ENCODE measurements at regions not wholly inside any gene's neighbourhood (a gene's known extent, or its start where the extent isn't known, plus 50 kb on each side); places are given as distances from the start of the nearest gene placed in this dataset.

DNA sequence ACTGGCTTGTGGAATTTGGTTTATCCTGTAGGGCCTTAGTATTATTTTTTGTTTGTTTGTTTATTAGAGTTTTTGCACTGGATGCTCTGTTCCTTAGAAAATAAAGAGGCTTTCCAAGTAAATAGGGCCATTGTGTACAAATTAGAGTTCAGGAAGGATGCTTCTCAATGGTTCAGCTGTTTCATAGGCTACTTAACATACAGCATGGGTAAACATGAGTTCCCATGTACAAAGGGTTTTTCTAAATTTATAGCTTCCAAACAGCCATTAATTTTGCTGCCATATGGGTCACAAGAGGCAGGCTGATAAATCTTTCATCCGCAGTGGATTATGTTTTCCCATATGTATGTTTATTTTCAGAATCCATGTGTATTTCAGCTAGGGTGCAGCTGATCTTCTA, 121.6 kb upstream of the WDR11 start:
- Mint-ChIP-seq H3K4me1 (ENCODE audit: insufficient read depth, unreplicated experiment) (peaks cover 13% of the 10 kb centered on the region), H3K36me3 (ENCODE audit: insufficient read depth, unreplicated experiment) (no peaks in the 10 kb centered on the region), H3K4me3 (ENCODE audit: unreplicated experiment) (no peak overlapping the region), H3K27me3 (ENCODE audit: insufficient read depth, unreplicated experiment) (no peaks in the 10 kb centered on the region), H3K9me3 (ENCODE audit: unreplicated experiment) (no peaks in the 10 kb centered on the region), H3K27ac (ENCODE audit: low read depth, unreplicated experiment) (no peak overlapping the region)
- TF ChIP-seq CTCF (IDR thresholded peaks at IDR 0.05; ENCODE audit: unreplicated experiment): no peak
- POLR2A ChIA-PET: no interaction called here
- CTCF ChIA-PET: interaction anchor here (0.6 kb wide), 1 partner anchor 306 kb away, joined by 3 read pairs; no protein-coding TSS in a partner anchor
- no TSS peak for BruUV-seq (replicated peaks)
- intact Hi-C loops (cut with micrococcal nuclease): no loop called here
- DNase-seq (ENCODE audit: unreplicated experiment): no peak

DNA sequence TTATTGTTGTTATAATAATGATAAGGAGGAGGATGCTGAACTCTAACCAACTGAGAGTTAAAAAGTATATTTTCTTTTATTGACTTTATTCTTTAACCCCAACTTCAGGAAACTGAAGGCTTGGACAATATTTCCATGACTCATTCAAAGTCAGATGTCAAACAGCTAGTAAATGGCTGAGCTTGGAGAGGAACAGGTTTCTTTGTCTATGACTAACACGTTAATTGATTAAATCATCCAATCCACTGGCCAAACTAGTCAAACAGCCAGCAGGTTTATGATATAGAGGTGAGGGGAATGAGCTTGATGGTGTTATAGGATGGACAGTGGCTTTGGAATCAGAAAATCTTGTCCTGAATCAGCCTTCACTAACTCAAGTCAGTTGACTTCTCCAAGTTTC, 119.1 kb upstream of the WDR11 start:
- Mint-ChIP-seq H3K36me3 (ENCODE audit: insufficient read depth, unreplicated experiment) (no peaks in the 10 kb centered on the region), H3K9me3 (ENCODE audit: unreplicated experiment) (no peaks in the 10 kb centered on the region), H3K4me3 (ENCODE audit: unreplicated experiment) (peak overlapping the region; percentile 11), H3K27ac (ENCODE audit: low read depth, unreplicated experiment) (no peak overlapping the region), H3K4me1 (ENCODE audit: insufficient read depth, unreplicated experiment) (peaks cover 13% of the 10 kb centered on the region), H3K27me3 (ENCODE audit: insufficient read depth, unreplicated experiment) (peaks cover 14% of the 10 kb centered on the region)
- POLR2A ChIA-PET: no interaction called here
- intact Hi-C loops (cut with micrococcal nuclease): no loop called here
- no peak for TF ChIP-seq CTCF (IDR thresholded peaks at IDR 0.05; ENCODE audit: unreplicated experiment)
- CTCF ChIA-PET: interaction anchor here (2.5 kb wide), 1 partner anchor 308 kb away, joined by 9 read pairs; no protein-coding TSS in a partner anchor
- DNase-seq (ENCODE audit: unreplicated experiment): peak; percentile 11
- BruUV-seq (replicated peaks): no TSS peak

- Mint-ChIP-seq H3K27ac (ENCODE audit: low read depth, unreplicated experiment) (no peak overlapping the region), H3K27me3 (ENCODE audit: insufficient read depth, unreplicated experiment) (peaks cover 21% of the 10 kb centered on the region), H3K4me3 (ENCODE audit: unreplicated experiment) (peak overlapping the region; percentile 10), H3K36me3 (ENCODE audit: insufficient read depth, unreplicated experiment) (no peaks in the 10 kb centered on the region), H3K9me3 (ENCODE audit: unreplicated experiment) (no peaks in the 10 kb centered on the region), H3K4me1 (ENCODE audit: insufficient read depth, unreplicated experiment) (peaks cover 13% of the 10 kb centered on the region)
- no TSS peak for BruUV-seq (replicated peaks)
- ChIA-PET POLR2A (interaction anchor here (0.5 to 1.1 kb wide), 3 partner anchors 34 to 490 kb away, joined by 3 to 4 read pairs (median 4); no protein-coding TSS in a partner anchor), CTCF (interaction anchor here (0.7 to 2.5 kb wide), 2 partner anchors 309 to 310 kb away, joined by 3 to 9 read pairs; no protein-coding TSS in a partner anchor)
- no peak for DNase-seq (ENCODE audit: unreplicated experiment)
- intact Hi-C loops (cut with micrococcal nuclease): no loop called here
- TF ChIP-seq CTCF (IDR thresholded peaks at IDR 0.05; ENCODE audit: unreplicated experiment): no peak
These were observed 118.4 kb upstream of the WDR11 start for GRCh38 chr10:120732643-120733313.

DNA sequence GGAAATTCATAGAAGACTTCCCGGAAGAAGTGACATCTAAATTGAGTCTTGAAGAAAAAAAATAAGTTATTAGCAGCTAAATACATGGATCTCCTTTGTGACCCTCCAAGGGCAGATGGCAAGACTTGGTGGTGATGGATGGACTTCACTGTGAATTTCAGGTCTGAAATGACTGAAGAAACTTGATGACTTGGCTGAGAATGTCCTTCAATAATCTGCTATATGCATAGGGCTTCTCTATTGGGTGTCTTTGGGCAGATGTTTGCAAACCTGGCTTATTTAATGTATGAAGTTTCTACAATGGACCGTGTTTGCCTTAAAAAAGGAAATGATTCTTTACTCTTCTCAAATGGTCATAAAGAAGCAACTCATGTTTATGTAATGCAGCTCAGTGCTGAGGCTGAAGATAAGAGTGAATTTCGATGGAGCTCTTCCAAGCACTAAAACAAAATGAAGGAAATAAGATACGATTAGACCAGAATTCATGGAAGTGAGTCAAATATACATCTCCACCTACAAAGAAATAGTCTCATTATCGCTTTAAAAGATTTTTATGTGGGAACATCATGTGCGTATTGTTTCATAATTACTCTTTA, 116.6 kb upstream of the WDR11 start:
- TF ChIP-seq CTCF (IDR thresholded peaks at IDR 0.05; ENCODE audit: unreplicated experiment): no peak
- intact Hi-C loops (cut with micrococcal nuclease): loop anchor here (1.0 to 2.0 kb wide), 3 partner anchors 226 to 512 kb away; no protein-coding TSS in a partner anchor
- H3K36me3 Mint-ChIP-seq (ENCODE audit: insufficient read depth, unreplicated experiment): no peaks in the 10 kb centered on the region
- DNase-seq (ENCODE audit: unreplicated experiment): no peak
- H3K9me3 Mint-ChIP-seq (ENCODE audit: unreplicated experiment): no peaks in the 10 kb centered on the region
- CTCF ChIA-PET: interaction anchor here (0.6 to 8.2 kb wide), 23 partner anchors 9 to 1021 kb away, joined by 3 to 178 read pairs (median 3); no protein-coding TSS in a partner anchor
- peaks cover 13% of the 10 kb centered on the region for H3K4me1 Mint-ChIP-seq (ENCODE audit: insufficient read depth, unreplicated experiment)
- H3K27ac Mint-ChIP-seq (ENCODE audit: low read depth, unreplicated experiment): no peak overlapping the region
- no TSS peak for BruUV-seq (replicated peaks)
- POLR2A ChIA-PET: no interaction called here
- no peak overlapping the region for H3K4me3 Mint-ChIP-seq (ENCODE audit: unreplicated experiment)
- H3K27me3 Mint-ChIP-seq (ENCODE audit: insufficient read depth, unreplicated experiment): peaks cover 39% of the 10 kb centered on the region

Data from MCF 10A (cell line).